K562 (cell line): ENCODE measurements at regions not wholly inside any gene's neighbourhood (a gene's known extent, or its start where the extent isn't known, plus 50 kb on each side); places are given as distances from the start of the nearest gene placed in this dataset.
A peak's percentile ranks its signal among the peaks of the same experiment; 100 is the strongest.

Source experiments
- CCNT2 ChIP-seq: IDR thresholded peaks from 2 replicates; pipeline ENCODE4 v1.6.1; 2011; ENCODE audit warnings: borderline replicate concordance, low read depth, mild to moderate bottlenecking, moderate library complexity, mixed read lengths, low read length; ENCODE audit not compliant: insufficient read length; ENCODE audit errors: extremely low read depth
- ELF4 ChIP-seq: fragments of 450-650 bp; formaldehyde crosslinking; IDR thresholded peaks from 2 replicates; pipeline ENCODE4 v1.4.0; 2022; ENCODE audit warnings: missing genetic modification characterization
- HDAC3 ChIP-seq: fragments of 450-650 bp; IDR thresholded peaks from 2 replicates; pipeline ENCODE4 v1.6.1; 2018; ENCODE audit warnings: borderline replicate concordance, mild to moderate bottlenecking, moderate library complexity; ENCODE audit not compliant: partially characterized antibody
- STAT5B ChIP-seq: fragments of 250-450 bp; sonication (Bioruptor Pico); IDR thresholded peaks from 2 replicates; pipeline ENCODE4 v1.8.0; 2021; ENCODE audit warnings: mild to moderate bottlenecking, inconsistent platforms
- TAF15 ChIP-seq: fragments of 200-400 bp; formaldehyde crosslinking; IDR thresholded peaks from 2 replicates; pipeline ENCODE4 v1.6.1; 2017; ENCODE audit warnings: mild to moderate bottlenecking, low read depth, low read length, moderate library complexity
- TAF7 ChIP-seq: fragments of 450-650 bp; IDR thresholded peaks from 2 replicates; pipeline ENCODE4 v1.6.1; 2016; ENCODE audit warnings: missing genetic modification characterization, missing compliant biosample characterization
- ZNF274 ChIP-seq: IDR thresholded peaks from 2 replicates; pipeline ENCODE4 v1.6.1; 2011; ENCODE audit warnings: low read depth, mild to moderate bottlenecking, low read length, moderate library complexity, borderline replicate concordance
- ZNF778 ChIP-seq: fragments of 450-650 bp; formaldehyde crosslinking; IDR thresholded peaks from 2 replicates; pipeline ENCODE4 v1.4.0; 2020; ENCODE audit warnings: mild to moderate bottlenecking, moderate library complexity
- TF ChIP-seq, protein P1 (sequence below), 2 experiments: IDR thresholded peaks; 2 replicates each; pipeline ENCODE4 v1.6.1; 2012; ENCODE audit warnings: improper control_type of control experiment in 2 of 2, low read depth in 2 of 2, low read length in 2 of 2, borderline replicate concordance in 1 of 2
- TF ChIP-seq, protein P2 (sequence below): conservative IDR thresholded peaks from 2 replicates; pipeline ENCODE4 v1.6.1; 2011; ENCODE audit warnings: low read depth, mild to moderate bottlenecking, low read length; ENCODE audit not compliant: control insufficient read depth
- TF ChIP-seq, protein P3 (sequence below): fragments of 250-450 bp; sonication (Bioruptor Pico); IDR thresholded peaks from 2 replicates; pipeline ENCODE4 v1.5.0; 2021
- TF ChIP-seq, protein P4 (sequence below): fragments of 450-650 bp; formaldehyde crosslinking; IDR thresholded peaks from 2 replicates; pipeline ENCODE4 v1.4.0; 2022; ENCODE audit warnings: mild to moderate bottlenecking, moderate library complexity
- TF ChIP-seq, protein P5 (sequence below): sonication (generic); formaldehyde crosslinking; IDR thresholded peaks from 2 replicates; pipeline ENCODE4 v1.8.1; 2022; ENCODE audit warnings: missing genetic modification reagents
- TF ChIP-seq, protein P6 (sequence below): fragments of 250-450 bp; sonication (Bioruptor Pico); IDR thresholded peaks from 2 replicates; pipeline ENCODE4 v1.4.0; 2020; ENCODE audit warnings: borderline replicate concordance
- TF ChIP-seq, protein P7 (sequence below): sonication (generic); formaldehyde crosslinking; IDR thresholded peaks from 2 replicates; pipeline ENCODE4 v1.8.0; 2022; ENCODE audit warnings: missing genetic modification reagents, mild to moderate bottlenecking, borderline replicate concordance

DNA sequence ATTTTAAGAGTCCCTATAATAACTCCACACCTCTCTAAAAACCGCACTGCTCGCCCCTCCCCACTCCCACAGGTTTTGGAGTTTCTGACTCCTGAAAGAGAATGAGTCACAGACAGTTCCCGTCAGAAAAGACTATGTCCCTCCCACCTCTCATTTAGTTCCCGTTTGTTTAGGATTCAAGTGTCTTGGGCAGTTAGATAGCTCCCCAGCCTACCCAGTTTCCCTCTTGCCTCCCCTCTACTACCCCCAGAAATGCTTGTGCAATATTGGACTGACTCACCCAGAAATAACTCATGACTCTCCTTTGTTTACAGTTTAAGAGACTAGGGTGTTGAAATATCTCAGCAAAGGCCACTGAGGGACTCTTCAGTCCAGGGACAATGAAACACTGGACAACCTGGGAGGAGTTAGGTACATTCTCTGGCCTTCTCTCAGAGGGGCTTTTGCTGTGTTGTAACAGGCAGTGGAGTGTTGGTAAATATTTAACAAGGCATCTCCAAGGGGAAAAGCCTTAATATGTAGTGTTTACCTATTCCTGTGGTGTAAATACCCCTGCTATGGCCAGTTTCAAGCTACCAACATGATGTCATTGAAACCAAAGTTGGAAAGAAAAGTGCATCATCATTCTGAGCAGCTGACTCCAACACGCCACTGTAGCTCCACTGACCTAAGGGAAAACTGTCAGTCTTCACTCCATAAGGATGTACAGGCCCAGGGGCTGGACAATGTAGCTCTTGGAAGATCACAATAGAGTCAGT lies 96.1 kb upstream of the CHD2 start (continued):
- TF ChIP-seq, protein P1, sequence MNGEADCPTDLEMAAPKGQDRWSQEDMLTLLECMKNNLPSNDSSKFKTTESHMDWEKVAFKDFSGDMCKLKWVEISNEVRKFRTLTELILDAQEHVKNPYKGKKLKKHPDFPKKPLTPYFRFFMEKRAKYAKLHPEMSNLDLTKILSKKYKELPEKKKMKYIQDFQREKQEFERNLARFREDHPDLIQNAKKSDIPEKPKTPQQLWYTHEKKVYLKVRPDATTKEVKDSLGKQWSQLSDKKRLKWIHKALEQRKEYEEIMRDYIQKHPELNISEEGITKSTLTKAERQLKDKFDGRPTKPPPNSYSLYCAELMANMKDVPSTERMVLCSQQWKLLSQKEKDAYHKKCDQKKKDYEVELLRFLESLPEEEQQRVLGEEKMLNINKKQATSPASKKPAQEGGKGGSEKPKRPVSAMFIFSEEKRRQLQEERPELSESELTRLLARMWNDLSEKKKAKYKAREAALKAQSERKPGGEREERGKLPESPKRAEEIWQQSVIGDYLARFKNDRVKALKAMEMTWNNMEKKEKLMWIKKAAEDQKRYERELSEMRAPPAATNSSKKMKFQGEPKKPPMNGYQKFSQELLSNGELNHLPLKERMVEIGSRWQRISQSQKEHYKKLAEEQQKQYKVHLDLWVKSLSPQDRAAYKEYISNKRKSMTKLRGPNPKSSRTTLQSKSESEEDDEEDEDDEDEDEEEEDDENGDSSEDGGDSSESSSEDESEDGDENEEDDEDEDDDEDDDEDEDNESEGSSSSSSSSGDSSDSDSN (IDR thresholded peaks at IDR 0.05; ENCODE audit: borderline replicate concordance in 1 of 2, low read depth in 2 of 2, low read length in 2 of 2): 0 out of 4 replicates have a peak, but pooled peaks of 1 of the 2 experiments have one; percentile 45
- 0 out of 2 replicates have a peak, but pooled peaks have one; percentile 33 for TF ChIP-seq ELF4 (CRISPR knock-in tag)
- TF ChIP-seq, protein P2, sequence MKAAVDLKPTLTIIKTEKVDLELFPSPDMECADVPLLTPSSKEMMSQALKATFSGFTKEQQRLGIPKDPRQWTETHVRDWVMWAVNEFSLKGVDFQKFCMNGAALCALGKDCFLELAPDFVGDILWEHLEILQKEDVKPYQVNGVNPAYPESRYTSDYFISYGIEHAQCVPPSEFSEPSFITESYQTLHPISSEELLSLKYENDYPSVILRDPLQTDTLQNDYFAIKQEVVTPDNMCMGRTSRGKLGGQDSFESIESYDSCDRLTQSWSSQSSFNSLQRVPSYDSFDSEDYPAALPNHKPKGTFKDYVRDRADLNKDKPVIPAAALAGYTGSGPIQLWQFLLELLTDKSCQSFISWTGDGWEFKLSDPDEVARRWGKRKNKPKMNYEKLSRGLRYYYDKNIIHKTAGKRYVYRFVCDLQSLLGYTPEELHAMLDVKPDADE: no peak
- no peak; the same call in 1 of the 2 replicates for TF ChIP-seq TAF7 (tag)
- TF ChIP-seq TAF15: no peak
- TF ChIP-seq, protein P3, sequence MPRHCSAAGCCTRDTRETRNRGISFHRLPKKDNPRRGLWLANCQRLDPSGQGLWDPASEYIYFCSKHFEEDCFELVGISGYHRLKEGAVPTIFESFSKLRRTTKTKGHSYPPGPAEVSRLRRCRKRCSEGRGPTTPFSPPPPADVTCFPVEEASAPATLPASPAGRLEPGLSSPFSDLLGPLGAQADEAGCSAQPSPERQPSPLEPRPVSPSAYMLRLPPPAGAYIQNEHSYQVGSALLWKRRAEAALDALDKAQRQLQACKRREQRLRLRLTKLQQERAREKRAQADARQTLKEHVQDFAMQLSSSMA (CRISPR knock-in tag): no peak
- TF ChIP-seq HDAC3: peak; percentile 88
- TF ChIP-seq STAT5B (CRISPR knock-in tag): no peak
- TF ChIP-seq, protein P4, sequence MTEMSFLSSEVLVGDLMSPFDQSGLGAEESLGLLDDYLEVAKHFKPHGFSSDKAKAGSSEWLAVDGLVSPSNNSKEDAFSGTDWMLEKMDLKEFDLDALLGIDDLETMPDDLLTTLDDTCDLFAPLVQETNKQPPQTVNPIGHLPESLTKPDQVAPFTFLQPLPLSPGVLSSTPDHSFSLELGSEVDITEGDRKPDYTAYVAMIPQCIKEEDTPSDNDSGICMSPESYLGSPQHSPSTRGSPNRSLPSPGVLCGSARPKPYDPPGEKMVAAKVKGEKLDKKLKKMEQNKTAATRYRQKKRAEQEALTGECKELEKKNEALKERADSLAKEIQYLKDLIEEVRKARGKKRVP (CRISPR knock-in tag): peak; percentile 66
- no peak for TF ChIP-seq ZNF778 (CRISPR knock-in tag)
- no peak for TF ChIP-seq ZNF274
- TF ChIP-seq, protein P5, sequence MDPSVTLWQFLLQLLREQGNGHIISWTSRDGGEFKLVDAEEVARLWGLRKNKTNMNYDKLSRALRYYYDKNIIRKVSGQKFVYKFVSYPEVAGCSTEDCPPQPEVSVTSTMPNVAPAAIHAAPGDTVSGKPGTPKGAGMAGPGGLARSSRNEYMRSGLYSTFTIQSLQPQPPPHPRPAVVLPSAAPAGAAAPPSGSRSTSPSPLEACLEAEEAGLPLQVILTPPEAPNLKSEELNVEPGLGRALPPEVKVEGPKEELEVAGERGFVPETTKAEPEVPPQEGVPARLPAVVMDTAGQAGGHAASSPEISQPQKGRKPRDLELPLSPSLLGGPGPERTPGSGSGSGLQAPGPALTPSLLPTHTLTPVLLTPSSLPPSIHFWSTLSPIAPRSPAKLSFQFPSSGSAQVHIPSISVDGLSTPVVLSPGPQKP (CRISPR knock-in tag): no peak
- TF ChIP-seq, protein P6, sequence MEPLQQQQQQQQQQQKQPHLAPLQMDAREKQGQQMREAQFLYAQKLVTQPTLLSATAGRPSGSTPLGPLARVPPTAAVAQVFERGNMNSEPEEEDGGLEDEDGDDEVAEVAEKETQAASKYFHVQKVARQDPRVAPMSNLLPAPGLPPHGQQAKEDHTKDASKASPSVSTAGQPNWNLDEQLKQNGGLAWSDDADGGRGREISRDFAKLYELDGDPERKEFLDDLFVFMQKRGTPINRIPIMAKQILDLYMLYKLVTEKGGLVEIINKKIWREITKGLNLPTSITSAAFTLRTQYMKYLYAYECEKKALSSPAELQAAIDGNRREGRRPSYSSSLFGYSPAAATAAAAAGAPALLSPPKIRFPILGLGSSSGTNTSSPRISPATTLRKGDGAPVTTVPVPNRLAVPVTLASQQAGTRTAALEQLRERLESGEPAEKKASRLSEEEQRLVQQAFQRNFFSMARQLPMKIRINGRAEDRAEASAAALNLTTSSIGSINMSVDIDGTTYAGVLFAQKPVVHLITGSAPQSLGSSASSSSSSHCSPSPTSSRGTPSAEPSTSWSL (CRISPR knock-in tag): no peak
- peak; percentile 50 for TF ChIP-seq CCNT2
- TF ChIP-seq, protein P7, sequence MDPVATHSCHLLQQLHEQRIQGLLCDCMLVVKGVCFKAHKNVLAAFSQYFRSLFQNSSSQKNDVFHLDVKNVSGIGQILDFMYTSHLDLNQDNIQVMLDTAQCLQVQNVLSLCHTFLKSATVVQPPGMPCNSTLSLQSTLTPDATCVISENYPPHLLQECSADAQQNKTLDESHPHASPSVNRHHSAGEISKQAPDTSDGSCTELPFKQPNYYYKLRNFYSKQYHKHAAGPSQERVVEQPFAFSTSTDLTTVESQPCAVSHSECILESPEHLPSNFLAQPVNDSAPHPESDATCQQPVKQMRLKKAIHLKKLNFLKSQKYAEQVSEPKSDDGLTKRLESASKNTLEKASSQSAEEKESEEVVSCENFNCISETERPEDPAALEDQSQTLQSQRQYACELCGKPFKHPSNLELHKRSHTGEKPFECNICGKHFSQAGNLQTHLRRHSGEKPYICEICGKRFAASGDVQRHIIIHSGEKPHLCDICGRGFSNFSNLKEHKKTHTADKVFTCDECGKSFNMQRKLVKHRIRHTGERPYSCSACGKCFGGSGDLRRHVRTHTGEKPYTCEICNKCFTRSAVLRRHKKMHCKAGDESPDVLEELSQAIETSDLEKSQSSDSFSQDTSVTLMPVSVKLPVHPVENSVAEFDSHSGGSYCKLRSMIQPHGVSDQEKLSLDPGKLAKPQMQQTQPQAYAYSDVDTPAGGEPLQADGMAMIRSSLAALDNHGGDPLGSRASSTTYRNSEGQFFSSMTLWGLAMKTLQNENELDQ (CRISPR knock-in tag): no peak
